ENCODE measurements at regions not wholly inside any gene's neighbourhood (a gene's known extent, or its start where the extent isn't known, plus 50 kb on each side); places are given as distances from the start of the nearest gene placed in this dataset.
A peak's percentile ranks its signal among the peaks of the same experiment; 100 is the strongest.

DNA sequence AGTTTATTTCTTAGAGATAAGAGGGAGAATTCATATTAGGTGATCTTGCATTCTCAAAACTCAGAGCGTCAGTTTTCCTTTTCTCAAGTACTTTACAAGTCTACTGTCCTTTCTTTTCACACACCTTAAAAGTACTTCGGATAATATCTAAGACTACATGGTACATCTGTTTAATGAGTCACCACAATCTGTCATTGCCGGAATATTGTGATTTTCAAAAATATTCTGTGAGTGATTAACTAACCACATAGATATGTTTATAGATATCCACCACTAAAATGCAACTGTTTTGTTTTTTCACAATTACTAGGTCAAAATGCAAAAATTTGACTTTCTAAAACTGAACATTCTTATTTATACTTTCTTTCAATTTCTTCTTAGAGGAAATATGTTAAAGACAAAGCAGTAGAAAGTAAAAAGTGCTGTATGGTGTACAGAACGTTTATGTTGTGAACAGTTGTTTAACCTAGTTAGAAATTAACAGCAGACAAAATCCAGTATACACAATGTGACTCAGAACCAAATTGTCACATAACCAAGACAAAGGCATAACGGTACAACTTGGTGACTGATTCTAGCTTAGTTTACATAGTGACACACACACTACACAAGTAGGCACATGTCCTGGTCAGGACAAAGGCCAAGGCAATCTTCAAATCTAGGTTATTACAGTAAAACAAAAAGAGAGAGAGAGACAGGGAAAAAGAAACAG lies 482.9 kb downstream of the NAF1 start:
- H3K4me2 ChIP-seq = peak overlapping the region; percentile 65
- H3K4me3 ChIP-seq = 0 out of 3 replicates have a peak overlapping the region, but pooled peaks have one; percentile 6
- FAIRE-seq = no peak
- DNase-seq (ENCODE audit: low read depth in 1 of 2, low spot score in 1 of 2) = peak; percentile 11 to 87
- POLR2A ChIA-PET = no interaction called here
- H3K4me1 ChIP-seq = peaks cover 37% of the 10 kb centered on the region
- ATAC-seq = peak; percentile 95
- H3K9me3 ChIP-seq = 0 out of 3 replicates have a peak, but pooled peaks cover 8% of the 10 kb centered on the region
- TF ChIP-seq GATA3 (IDR thresholded peaks at IDR 0.05; ENCODE audit: borderline replicate concordance) = peak; percentile 83
- TF ChIP-seq, protein P1, sequence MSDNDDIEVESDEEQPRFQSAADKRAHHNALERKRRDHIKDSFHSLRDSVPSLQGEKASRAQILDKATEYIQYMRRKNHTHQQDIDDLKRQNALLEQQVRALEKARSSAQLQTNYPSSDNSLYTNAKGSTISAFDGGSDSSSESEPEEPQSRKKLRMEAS (IDR thresholded peaks at IDR 0.05) = peak; percentile 61
- peak; percentile 26 to 36; a peak in 1 of 5 replicates for TF ChIP-seq JUN (IDR thresholded peaks at IDR 0.05)
- no peak for TF ChIP-seq MAZ (IDR thresholded peaks at IDR 0.05; ENCODE audit: borderline replicate concordance, low read depth, low read length)
- TF ChIP-seq EP300 (IDR thresholded peaks at IDR 0.05) = no peak
- no peak for TF ChIP-seq NR3C1 (IDR thresholded peaks at IDR 0.05)
- peak; percentile 52 for TF ChIP-seq FOSL2 (IDR thresholded peaks at IDR 0.05)
- peak; percentile 88 for TF ChIP-seq FOSL2 (CRISPR knock-in tag; IDR thresholded peaks at IDR 0.05)
- TF ChIP-seq, protein P2, sequence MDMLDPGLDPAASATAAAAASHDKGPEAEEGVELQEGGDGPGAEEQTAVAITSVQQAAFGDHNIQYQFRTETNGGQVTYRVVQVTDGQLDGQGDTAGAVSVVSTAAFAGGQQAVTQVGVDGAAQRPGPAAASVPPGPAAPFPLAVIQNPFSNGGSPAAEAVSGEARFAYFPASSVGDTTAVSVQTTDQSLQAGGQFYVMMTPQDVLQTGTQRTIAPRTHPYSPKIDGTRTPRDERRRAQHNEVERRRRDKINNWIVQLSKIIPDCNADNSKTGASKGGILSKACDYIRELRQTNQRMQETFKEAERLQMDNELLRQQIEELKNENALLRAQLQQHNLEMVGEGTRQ (IDR thresholded peaks at IDR 0.05) = peak; percentile 30; the same call in 1 of the 2 replicates
- TF ChIP-seq JUNB (IDR thresholded peaks at IDR 0.05) = peak; percentile 82
- CTCF ChIA-PET = no interaction called here
- peak overlapping the region; percentile 83 to 84 for H3K27ac ChIP-seq
- WGBS (ENCODE audit: missing lambda C conversion rate) = 2% methylated on average over 5 of the region's 5 CpGs

DNA sequence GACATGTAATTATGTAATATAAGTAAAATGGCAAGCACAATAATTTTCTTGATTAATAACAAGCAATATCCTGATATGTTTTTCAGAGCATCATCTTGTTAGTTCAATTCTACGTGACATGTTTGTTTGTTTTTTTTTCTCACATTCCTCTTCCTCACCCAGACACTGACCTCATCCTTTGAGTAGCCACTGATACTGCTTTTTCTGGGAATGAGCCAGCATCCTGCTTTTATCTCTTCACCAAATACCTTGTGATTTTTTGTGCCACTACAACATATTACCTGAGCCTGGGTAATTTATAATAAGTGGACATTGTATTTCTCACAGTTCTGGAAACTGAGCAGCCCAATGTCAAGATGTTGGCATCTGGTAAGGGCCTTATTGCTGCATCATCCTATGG lies 484.0 kb downstream of the NAF1 start:
- Histone ChIP-seq H3K9me3 (peaks cover 13% of the 10 kb centered on the region; the same call in 1 of the 3 replicates), H3K27ac (peak overlapping the region; percentile 63 to 67; a peak in 5 of 6 replicates), H3K4me1 (peaks cover 37% of the 10 kb centered on the region), H3K4me2 (peak overlapping the region; percentile 65), H3K4me3 (no peak overlapping the region)
- ChIA-PET CTCF (no interaction called here), POLR2A (no interaction called here)
- no peak for FAIRE-seq
- DNase-seq (ENCODE audit: low read depth in 1 of 2, low spot score in 1 of 2) = peak in 1 of 2 experiments; percentile 48
- TF ChIP-seq EHF (CRISPR knock-in tag; IDR thresholded peaks at IDR 0.05) = no peak
- TF ChIP-seq, protein P3, sequence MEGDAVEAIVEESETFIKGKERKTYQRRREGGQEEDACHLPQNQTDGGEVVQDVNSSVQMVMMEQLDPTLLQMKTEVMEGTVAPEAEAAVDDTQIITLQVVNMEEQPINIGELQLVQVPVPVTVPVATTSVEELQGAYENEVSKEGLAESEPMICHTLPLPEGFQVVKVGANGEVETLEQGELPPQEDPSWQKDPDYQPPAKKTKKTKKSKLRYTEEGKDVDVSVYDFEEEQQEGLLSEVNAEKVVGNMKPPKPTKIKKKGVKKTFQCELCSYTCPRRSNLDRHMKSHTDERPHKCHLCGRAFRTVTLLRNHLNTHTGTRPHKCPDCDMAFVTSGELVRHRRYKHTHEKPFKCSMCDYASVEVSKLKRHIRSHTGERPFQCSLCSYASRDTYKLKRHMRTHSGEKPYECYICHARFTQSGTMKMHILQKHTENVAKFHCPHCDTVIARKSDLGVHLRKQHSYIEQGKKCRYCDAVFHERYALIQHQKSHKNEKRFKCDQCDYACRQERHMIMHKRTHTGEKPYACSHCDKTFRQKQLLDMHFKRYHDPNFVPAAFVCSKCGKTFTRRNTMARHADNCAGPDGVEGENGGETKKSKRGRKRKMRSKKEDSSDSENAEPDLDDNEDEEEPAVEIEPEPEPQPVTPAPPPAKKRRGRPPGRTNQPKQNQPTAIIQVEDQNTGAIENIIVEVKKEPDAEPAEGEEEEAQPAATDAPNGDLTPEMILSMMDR (IDR thresholded peaks at IDR 0.05) = no peak
- TF ChIP-seq GATA3 (IDR thresholded peaks at IDR 0.05; ENCODE audit: borderline replicate concordance) = no peak
- TF ChIP-seq KDM1A (IDR thresholded peaks at IDR 0.05; ENCODE audit: low read depth) = no peak
- no peak for TF ChIP-seq RARB (CRISPR knock-in tag; IDR thresholded peaks at IDR 0.05)
- no peak for TF ChIP-seq RFX5 (IDR thresholded peaks at IDR 0.05)
- TF ChIP-seq FOSL2 (IDR thresholded peaks at IDR 0.05) = no peak
- TF ChIP-seq FOSL2 (CRISPR knock-in tag; IDR thresholded peaks at IDR 0.05) = no peak
- TF ChIP-seq, protein P2 (IDR thresholded peaks at IDR 0.05) = no peak
- TF ChIP-seq EP300 (IDR thresholded peaks at IDR 0.05) = no peak
- TF ChIP-seq CHD4 (IDR thresholded peaks at IDR 0.05; ENCODE audit: borderline replicate concordance) = no peak
- no peak for TF ChIP-seq TP53 (CRISPR knock-in tag; IDR thresholded peaks at IDR 0.05)
- TF ChIP-seq, protein P4, sequence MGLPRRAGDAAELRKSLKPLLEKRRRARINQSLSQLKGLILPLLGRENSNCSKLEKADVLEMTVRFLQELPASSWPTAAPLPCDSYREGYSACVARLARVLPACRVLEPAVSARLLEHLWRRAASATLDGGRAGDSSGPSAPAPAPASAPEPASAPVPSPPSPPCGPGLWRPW (IDR thresholded peaks at IDR 0.05) = no peak
- no peak for TF ChIP-seq HOXB13 (CRISPR knock-in tag; IDR thresholded peaks at IDR 0.05; ENCODE audit: low read depth)
- 0% methylated on average over 1 of the region's 1 CpG for WGBS (ENCODE audit: missing lambda C conversion rate)
- ATAC-seq = peak in 1 of 2 experiments; percentile 45; a peak in 3 of 6 replicates

DNA sequence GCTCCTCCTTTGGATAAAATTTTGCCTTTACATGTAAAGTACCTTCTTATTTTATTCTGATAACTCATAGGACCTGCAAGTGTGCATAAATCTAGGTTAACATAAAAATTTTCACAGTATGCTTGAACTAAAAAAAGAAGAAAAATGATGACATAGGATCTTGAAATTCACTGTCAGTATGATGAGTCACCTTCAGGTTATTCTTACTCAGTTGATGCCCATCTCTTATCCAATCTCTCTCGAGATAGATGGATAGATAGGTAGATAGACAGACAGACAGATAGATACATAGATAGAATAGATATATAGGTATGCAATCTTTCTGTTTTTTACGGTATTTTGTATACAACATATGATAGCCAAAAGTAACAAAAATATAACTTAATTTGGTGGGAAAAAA lies 485.5 kb downstream of the NAF1 start:
- Histone ChIP-seq H3K9me3 (peaks cover 13% of the 10 kb centered on the region; the same call in 1 of the 3 replicates), H3K27ac (no peak overlapping the region), H3K4me3 (no peak overlapping the region), H3K4me1 (peaks cover 37% of the 10 kb centered on the region), H3K4me2 (no peak overlapping the region)
- DNase-seq (ENCODE audit: low read depth in 1 of 2, low spot score in 1 of 2) = no peak
- TF ChIP-seq, protein P5, sequence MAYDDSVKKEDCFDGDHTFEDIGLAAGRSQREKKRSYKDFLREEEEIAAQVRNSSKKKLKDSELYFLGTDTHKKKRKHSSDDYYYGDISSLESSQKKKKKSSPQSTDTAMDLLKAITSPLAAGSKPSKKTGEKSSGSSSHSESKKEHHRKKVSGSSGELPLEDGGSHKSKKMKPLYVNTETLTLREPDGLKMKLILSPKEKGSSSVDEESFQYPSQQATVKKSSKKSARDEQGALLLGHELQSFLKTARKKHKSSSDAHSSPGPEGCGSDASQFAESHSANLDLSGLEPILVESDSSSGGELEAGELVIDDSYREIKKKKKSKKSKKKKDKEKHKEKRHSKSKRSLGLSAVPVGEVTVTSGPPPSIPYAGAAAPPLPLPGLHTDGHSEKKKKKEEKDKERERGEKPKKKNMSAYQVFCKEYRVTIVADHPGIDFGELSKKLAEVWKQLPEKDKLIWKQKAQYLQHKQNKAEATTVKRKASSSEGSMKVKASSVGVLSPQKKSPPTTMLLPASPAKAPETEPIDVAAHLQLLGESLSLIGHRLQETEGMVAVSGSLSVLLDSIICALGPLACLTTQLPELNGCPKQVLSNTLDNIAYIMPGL (CRISPR knock-in tag; IDR thresholded peaks at IDR 0.05; ENCODE audit: borderline replicate concordance) = no peak
- no peak for TF ChIP-seq FOSL2 (IDR thresholded peaks at IDR 0.05)
- peak; percentile 73; the same call in 1 of the 2 replicates for TF ChIP-seq FOSL2 (CRISPR knock-in tag; IDR thresholded peaks at IDR 0.05)
- 35% methylated on average over 2 of the region's 2 CpGs for WGBS (ENCODE audit: missing lambda C conversion rate)
- no peak for FAIRE-seq
- POLR2A ChIA-PET = no interaction called here
- CTCF ChIA-PET = no interaction called here
- no peak for ATAC-seq
